ENCODE measurements at regions not wholly inside any gene's neighbourhood (a gene's known extent, or its start where the extent isn't known, plus 50 kb on each side); places are given as distances from the start of the nearest gene placed in this dataset.

- TF ChIP-seq, protein P1, sequence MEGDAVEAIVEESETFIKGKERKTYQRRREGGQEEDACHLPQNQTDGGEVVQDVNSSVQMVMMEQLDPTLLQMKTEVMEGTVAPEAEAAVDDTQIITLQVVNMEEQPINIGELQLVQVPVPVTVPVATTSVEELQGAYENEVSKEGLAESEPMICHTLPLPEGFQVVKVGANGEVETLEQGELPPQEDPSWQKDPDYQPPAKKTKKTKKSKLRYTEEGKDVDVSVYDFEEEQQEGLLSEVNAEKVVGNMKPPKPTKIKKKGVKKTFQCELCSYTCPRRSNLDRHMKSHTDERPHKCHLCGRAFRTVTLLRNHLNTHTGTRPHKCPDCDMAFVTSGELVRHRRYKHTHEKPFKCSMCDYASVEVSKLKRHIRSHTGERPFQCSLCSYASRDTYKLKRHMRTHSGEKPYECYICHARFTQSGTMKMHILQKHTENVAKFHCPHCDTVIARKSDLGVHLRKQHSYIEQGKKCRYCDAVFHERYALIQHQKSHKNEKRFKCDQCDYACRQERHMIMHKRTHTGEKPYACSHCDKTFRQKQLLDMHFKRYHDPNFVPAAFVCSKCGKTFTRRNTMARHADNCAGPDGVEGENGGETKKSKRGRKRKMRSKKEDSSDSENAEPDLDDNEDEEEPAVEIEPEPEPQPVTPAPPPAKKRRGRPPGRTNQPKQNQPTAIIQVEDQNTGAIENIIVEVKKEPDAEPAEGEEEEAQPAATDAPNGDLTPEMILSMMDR (IDR thresholded peaks at IDR 0.05), result no peak
- no peak for TF ChIP-seq POLR2A (IDR thresholded peaks at IDR 0.05)
- no peak for TF ChIP-seq EP300 (IDR thresholded peaks at IDR 0.05)
Observed at GRCh38 chr11:49405743-49406142, 197.3 kb upstream of the FOLH1 start.

Measured in ovary (tissue), 3 donors.